ENCODE measurements at regions not wholly inside any gene's neighbourhood (a gene's known extent, or its start where the extent isn't known, plus 50 kb on each side); places are given as distances from the start of the nearest gene placed in this dataset.

DNA sequence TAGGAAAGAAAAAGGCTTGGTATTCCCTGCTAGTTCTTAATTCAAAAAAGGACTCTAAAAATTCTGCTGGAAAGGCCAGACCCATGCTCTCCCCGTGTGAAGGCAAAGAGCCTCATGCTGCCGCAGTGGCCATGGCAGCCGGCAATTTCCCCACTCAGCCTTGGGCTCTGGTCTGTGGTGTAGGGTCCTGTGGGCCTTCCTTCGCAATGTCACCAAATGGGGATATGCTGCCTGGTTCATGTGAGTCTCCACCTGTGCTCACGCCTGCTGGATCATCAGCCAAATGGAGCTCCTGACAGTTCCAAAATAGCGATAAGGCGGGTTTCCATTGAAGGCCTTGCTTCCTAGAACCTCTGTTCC is 282.8 kb upstream of the ATP5MC3 start (continued):
- TF ChIP-seq ZNF121 (CRISPR knock-in tag; IDR thresholded peaks at IDR 0.05) = no peak
- TF ChIP-seq EMX1 (CRISPR knock-in tag; IDR thresholded peaks at IDR 0.05) = no peak

DNA sequence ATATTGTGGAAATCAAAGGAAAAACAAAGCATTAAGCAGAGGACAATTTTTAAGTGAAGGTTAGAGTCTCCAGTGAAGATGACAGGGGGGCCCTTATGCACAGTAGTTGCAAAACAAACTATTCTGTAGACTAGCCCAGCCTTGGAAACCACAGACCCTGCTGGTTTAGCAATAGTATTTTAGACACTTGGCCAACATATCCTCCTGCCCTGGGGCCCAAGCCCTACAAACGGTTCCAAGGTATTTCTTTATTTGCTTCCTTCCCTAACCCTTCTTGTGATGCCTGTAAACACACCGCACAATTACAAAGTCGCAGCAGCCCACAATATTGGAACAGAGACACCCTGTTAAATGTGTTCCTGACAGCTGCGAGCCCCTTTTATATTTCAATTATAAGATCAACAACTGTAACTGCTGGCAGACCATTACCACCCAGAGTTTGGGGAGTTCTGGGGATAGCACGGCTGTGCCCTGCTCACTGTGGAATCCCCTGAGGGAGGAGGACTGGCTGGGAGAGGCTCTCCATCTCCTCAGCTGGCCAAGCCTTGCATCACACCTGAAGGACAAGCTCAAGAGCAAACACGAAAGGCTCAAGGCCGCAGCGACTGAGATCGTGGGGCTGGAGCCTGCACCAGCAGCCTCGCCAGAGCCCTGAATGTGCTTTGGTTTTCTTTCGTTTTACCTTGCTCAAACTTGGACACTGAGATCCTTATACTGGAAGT is 282.2 kb upstream of the ATP5MC3 start:
- H3K4me1 Mint-ChIP-seq = no peaks in the 10 kb centered on the region
- TF ChIP-seq, protein P1, sequence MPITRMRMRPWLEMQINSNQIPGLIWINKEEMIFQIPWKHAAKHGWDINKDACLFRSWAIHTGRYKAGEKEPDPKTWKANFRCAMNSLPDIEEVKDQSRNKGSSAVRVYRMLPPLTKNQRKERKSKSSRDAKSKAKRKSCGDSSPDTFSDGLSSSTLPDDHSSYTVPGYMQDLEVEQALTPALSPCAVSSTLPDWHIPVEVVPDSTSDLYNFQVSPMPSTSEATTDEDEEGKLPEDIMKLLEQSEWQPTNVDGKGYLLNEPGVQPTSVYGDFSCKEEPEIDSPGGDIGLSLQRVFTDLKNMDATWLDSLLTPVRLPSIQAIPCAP (CRISPR knock-in tag; IDR thresholded peaks at IDR 0.05) = no peak
- TF ChIP-seq, protein P2, sequence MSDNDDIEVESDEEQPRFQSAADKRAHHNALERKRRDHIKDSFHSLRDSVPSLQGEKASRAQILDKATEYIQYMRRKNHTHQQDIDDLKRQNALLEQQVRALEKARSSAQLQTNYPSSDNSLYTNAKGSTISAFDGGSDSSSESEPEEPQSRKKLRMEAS (CRISPR knock-in tag; IDR thresholded peaks at IDR 0.05) = no peak
- TF ChIP-seq, protein P3, sequence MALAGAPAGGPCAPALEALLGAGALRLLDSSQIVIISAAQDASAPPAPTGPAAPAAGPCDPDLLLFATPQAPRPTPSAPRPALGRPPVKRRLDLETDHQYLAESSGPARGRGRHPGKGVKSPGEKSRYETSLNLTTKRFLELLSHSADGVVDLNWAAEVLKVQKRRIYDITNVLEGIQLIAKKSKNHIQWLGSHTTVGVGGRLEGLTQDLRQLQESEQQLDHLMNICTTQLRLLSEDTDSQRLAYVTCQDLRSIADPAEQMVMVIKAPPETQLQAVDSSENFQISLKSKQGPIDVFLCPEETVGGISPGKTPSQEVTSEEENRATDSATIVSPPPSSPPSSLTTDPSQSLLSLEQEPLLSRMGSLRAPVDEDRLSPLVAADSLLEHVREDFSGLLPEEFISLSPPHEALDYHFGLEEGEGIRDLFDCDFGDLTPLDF (CRISPR knock-in tag; IDR thresholded peaks at IDR 0.05) = no peak
- H3K27me3 Mint-ChIP-seq (ENCODE audit: low read depth) = no peaks in the 10 kb centered on the region; the same call in 1 of the 2 replicates
- peak; percentile 90 for ATAC-seq
- H3K27ac Mint-ChIP-seq = no peak overlapping the region
- no peak overlapping the region for H3K4me3 Mint-ChIP-seq
- peaks cover 26% of the 10 kb centered on the region for H3K36me3 Mint-ChIP-seq
- DNase-seq (ENCODE audit: low spot score) = peak; percentile 30
- peaks cover 28% of the 10 kb centered on the region for H3K9me3 Mint-ChIP-seq
- ChIA-PET POLR2A (interaction anchor here (0.5 kb wide), 1 partner anchor 94 kb away, joined by 3 read pairs; no protein-coding TSS in a partner anchor), CTCF (interaction anchor here (0.8 kb wide), 1 partner anchor 212 kb away, joined by 3 read pairs; no protein-coding TSS in a partner anchor)

DNA sequence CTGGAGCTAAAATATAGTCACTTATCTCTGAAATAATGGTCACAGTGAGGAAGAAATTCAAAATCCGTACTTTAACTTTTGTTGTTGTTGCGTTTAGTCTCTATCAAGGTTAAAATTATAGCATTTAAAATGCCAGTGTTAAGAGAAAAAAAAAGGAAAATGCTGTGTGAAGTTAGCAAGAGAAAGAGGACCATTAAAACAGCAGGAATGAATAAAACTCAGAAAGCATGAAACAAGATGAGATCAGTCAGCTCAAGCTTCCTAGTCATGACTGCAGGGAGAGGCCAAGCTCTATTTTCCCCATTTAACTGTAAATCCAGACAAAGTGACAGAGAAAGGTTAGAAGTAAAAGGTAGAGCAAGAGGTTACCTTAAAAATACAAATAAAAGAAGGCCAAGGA is 281.7 kb upstream of the ATP5MC3 start:
- Mint-ChIP-seq H3K36me3 (peaks cover 26% of the 10 kb centered on the region), H3K4me3 (no peak overlapping the region), H3K27ac (no peak overlapping the region), H3K4me1 (no peaks in the 10 kb centered on the region), H3K9me3 (peaks cover 28% of the 10 kb centered on the region), H3K27me3 (ENCODE audit: low read depth) (no peaks in the 10 kb centered on the region; the same call in 1 of the 2 replicates)
- DNase-seq (ENCODE audit: low spot score) (no peak), ATAC-seq (no peak)
- ChIA-PET POLR2A (no interaction called here), CTCF (no interaction called here)
- TF ChIP-seq ZNF138 (CRISPR knock-in tag; conservative IDR thresholded peaks at IDR 0.05) (no peak), ZNF416 (CRISPR knock-in tag; IDR thresholded peaks at IDR 0.05) (no peak), ELF4 (CRISPR knock-in tag; IDR thresholded peaks at IDR 0.05; ENCODE audit: low read depth) (no peak), SP1 (CRISPR knock-in tag; conservative IDR thresholded peaks at IDR 0.05) (no peak), CREM (CRISPR knock-in tag; IDR thresholded peaks at IDR 0.05) (no peak), GTF2I (CRISPR knock-in tag; conservative IDR thresholded peaks at IDR 0.05) (no peak), KAT7 (CRISPR knock-in tag; IDR thresholded peaks at IDR 0.05; ENCODE audit: borderline replicate concordance) (no peak), TP53 (CRISPR knock-in tag; IDR thresholded peaks at IDR 0.05) (no peak)
- TF ChIP-seq, protein P4, sequence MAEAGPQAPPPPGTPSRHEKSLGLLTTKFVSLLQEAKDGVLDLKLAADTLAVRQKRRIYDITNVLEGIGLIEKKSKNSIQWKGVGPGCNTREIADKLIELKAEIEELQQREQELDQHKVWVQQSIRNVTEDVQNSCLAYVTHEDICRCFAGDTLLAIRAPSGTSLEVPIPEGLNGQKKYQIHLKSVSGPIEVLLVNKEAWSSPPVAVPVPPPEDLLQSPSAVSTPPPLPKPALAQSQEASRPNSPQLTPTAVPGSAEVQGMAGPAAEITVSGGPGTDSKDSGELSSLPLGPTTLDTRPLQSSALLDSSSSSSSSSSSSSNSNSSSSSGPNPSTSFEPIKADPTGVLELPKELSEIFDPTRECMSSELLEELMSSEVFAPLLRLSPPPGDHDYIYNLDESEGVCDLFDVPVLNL (CRISPR knock-in tag; IDR thresholded peaks at IDR 0.05; ENCODE audit: borderline replicate concordance, low read depth) = no peak
- TF ChIP-seq, protein P5, sequence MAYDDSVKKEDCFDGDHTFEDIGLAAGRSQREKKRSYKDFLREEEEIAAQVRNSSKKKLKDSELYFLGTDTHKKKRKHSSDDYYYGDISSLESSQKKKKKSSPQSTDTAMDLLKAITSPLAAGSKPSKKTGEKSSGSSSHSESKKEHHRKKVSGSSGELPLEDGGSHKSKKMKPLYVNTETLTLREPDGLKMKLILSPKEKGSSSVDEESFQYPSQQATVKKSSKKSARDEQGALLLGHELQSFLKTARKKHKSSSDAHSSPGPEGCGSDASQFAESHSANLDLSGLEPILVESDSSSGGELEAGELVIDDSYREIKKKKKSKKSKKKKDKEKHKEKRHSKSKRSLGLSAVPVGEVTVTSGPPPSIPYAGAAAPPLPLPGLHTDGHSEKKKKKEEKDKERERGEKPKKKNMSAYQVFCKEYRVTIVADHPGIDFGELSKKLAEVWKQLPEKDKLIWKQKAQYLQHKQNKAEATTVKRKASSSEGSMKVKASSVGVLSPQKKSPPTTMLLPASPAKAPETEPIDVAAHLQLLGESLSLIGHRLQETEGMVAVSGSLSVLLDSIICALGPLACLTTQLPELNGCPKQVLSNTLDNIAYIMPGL (CRISPR knock-in tag; IDR thresholded peaks at IDR 0.05) = no peak

DNA sequence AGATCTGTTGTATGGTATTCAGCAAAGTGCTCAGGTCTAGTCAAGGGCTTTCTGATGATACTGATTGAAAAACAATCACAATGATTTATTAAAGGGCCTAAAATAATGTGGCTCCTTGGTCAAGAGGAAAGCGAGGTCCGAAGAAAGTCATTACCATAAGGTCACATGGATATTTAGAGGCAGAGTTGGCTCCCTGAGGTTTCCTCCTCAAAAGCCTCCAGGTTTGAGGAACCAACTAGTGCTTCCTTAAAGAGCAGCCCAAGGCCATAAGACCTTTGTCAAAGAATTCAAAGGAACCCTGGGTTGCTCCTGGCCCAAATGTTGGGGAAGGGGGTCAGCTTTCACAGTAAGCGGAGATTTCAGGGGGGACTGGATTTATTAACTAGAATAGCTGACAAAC is 280.7 kb upstream of the ATP5MC3 start:
- DNase-seq (ENCODE audit: low spot score) (no peak), ATAC-seq (no peak)
- POLR2A ChIA-PET = no interaction called here
- Mint-ChIP-seq H3K27me3 (ENCODE audit: low read depth) (no peaks in the 10 kb centered on the region; the same call in 1 of the 2 replicates), H3K4me1 (no peaks in the 10 kb centered on the region), H3K4me3 (no peak overlapping the region), H3K36me3 (peaks cover 26% of the 10 kb centered on the region), H3K27ac (no peak overlapping the region), H3K9me3 (peaks cover 28% of the 10 kb centered on the region)
- CTCF ChIA-PET = no interaction called here
- TF ChIP-seq, protein P6, sequence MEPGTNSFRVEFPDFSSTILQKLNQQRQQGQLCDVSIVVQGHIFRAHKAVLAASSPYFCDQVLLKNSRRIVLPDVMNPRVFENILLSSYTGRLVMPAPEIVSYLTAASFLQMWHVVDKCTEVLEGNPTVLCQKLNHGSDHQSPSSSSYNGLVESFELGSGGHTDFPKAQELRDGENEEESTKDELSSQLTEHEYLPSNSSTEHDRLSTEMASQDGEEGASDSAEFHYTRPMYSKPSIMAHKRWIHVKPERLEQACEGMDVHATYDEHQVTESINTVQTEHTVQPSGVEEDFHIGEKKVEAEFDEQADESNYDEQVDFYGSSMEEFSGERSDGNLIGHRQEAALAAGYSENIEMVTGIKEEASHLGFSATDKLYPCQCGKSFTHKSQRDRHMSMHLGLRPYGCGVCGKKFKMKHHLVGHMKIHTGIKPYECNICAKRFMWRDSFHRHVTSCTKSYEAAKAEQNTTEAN (CRISPR knock-in tag; IDR thresholded peaks at IDR 0.05) = no peak
- TF ChIP-seq EMX1 (CRISPR knock-in tag; IDR thresholded peaks at IDR 0.05) (no peak), NR1H2 (CRISPR knock-in tag; IDR thresholded peaks at IDR 0.05) (no peak), CREM (CRISPR knock-in tag; IDR thresholded peaks at IDR 0.05) (no peak)
- TF ChIP-seq, protein P7, sequence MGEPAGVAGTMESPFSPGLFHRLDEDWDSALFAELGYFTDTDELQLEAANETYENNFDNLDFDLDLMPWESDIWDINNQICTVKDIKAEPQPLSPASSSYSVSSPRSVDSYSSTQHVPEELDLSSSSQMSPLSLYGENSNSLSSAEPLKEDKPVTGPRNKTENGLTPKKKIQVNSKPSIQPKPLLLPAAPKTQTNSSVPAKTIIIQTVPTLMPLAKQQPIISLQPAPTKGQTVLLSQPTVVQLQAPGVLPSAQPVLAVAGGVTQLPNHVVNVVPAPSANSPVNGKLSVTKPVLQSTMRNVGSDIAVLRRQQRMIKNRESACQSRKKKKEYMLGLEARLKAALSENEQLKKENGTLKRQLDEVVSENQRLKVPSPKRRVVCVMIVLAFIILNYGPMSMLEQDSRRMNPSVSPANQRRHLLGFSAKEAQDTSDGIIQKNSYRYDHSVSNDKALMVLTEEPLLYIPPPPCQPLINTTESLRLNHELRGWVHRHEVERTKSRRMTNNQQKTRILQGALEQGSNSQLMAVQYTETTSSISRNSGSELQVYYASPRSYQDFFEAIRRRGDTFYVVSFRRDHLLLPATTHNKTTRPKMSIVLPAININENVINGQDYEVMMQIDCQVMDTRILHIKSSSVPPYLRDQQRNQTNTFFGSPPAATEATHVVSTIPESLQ (CRISPR knock-in tag; IDR thresholded peaks at IDR 0.05) = no peak
